Hepatocyte (in vitro differentiated cells): ENCODE measurements at regions not wholly inside any gene's neighbourhood (a gene's known extent, or its start where the extent isn't known, plus 50 kb on each side); places are given as distances from the start of the nearest gene placed in this dataset.

Experiments
- DNase-seq: peaks from one replicate; pipeline ENCODE4 v3.0.0-alpha.2; 2016; ENCODE audit warnings: low spot score
- H2AFZ ChIP-seq: fragments of 200-600 bp; sonication (generic); 2 replicates; pipeline ENCODE4 v1.6.0; 2016; ENCODE audit warnings: antibody characterized with exemption, mild to moderate bottlenecking
- H3K27ac ChIP-seq: fragments of 200-600 bp; sonication (generic); 2 replicates; pipeline ENCODE4 v1.5.1; 2016; ENCODE audit warnings: mild to moderate bottlenecking
- H3K27me3 ChIP-seq: fragments of 200-600 bp; sonication (generic); 2 replicates; pipeline ENCODE4 v1.6.1; 2016
- H3K36me3 ChIP-seq: fragments of 200-600 bp; sonication (generic); replicated peaks from 2 replicates; pipeline ENCODE4 v1.5.1; 2016; ENCODE audit warnings: low read depth; ENCODE audit not compliant: insufficient read depth
- H3K4me1 ChIP-seq: fragments of 200-600 bp; sonication (generic); 2 replicates; pipeline ENCODE4 v1.5.1; 2016; ENCODE audit warnings: mild to moderate bottlenecking, moderate library complexity; ENCODE audit not compliant: insufficient read depth
- H3K4me2 ChIP-seq: fragments of 200-600 bp; sonication (generic); 2 replicates; pipeline ENCODE4 v1.6.0; 2016
- H3K4me3 ChIP-seq: fragments of 200-600 bp; sonication (generic); 2 replicates; pipeline ENCODE4 v1.5.1; 2016; ENCODE audit warnings: mild to moderate bottlenecking
- H3K79me2 ChIP-seq: fragments of 200-600 bp; sonication (generic); 2 replicates; pipeline ENCODE4 v1.6.0; 2017; ENCODE audit warnings: mild to moderate bottlenecking
- H3K9me2 ChIP-seq: fragments of 200-600 bp; sonication (generic); replicated peaks from 2 replicates; pipeline ENCODE4 v1.6.0; 2017; ENCODE audit warnings: mild to moderate bottlenecking; ENCODE audit not compliant: insufficient read depth
- H3K9me3 ChIP-seq: fragments of 200-600 bp; sonication (generic); 2 replicates; pipeline ENCODE4 v1.5.1; 2016; ENCODE audit warnings: low read depth, mild to moderate bottlenecking
- H4K20me1 ChIP-seq: fragments of 200-600 bp; sonication (generic); 2 replicates; pipeline ENCODE4 v1.6.0; 2016; ENCODE audit warnings: mild to moderate bottlenecking; ENCODE audit not compliant: insufficient read depth, poor library complexity, severe bottlenecking
- CTCF ChIP-seq: fragments of 200-600 bp; sonication (generic); IDR thresholded peaks from 2 replicates; pipeline ENCODE4 v1.5.1; 2016; ENCODE audit warnings: antibody characterized with exemption, mild to moderate bottlenecking; ENCODE audit not compliant: poor library complexity
- EZH2 ChIP-seq: fragments of 200-600 bp; sonication (generic); IDR thresholded peaks from 2 replicates; pipeline ENCODE4 v1.6.1; 2016; ENCODE audit warnings: antibody characterized with exemption, mild to moderate bottlenecking, borderline replicate concordance
- EZH2phosphoT487 ChIP-seq: fragments of 200-600 bp; sonication (generic); IDR thresholded peaks from one replicate; pipeline ENCODE4 v1.6.1; 2018; ENCODE audit warnings: antibody characterized with exemption, mild to moderate bottlenecking, low read depth, moderate library complexity; ENCODE audit not compliant: unreplicated experiment, severe bottlenecking
- WGBS: methylation state at CpG from one replicate; pipeline ENCODE4 v1.1.6; 2016; ENCODE audit warnings: low lambda C conversion rate; ENCODE audit errors: missing lambda C conversion rate; 5-methylcytosine and 5-hydroxymethylcytosine counted together

- Histone ChIP-seq H2AFZ (no peak overlapping the region), H3K27me3 (no peaks in the 10 kb centered on the region), H3K9me3 (no peaks in the 10 kb centered on the region), H3K36me3 (no peaks in the 10 kb centered on the region), H3K4me3 (no peak overlapping the region), H4K20me1 (no peaks in the 10 kb centered on the region), H3K27ac (no peak overlapping the region), H3K4me1 (no peaks in the 10 kb centered on the region), H3K4me2 (no peak overlapping the region), H3K79me2 (no peaks in the 10 kb centered on the region), H3K9me2 (no peaks in the 10 kb centered on the region)
- DNase-seq, result peak; percentile 15
- TF ChIP-seq CTCF, result no peak
- no peak for TF ChIP-seq EZH2
- TF ChIP-seq EZH2phosphoT487, result no peak
- WGBS, result 52% methylated on average over 3 of the region's 3 CpGs
Measured at GRCh38 chr4:156594624-156595023, 377.0 kb downstream of the PDGFC start.

- no peaks in the 10 kb centered on the region for H3K9me3 ChIP-seq
- H3K27me3 ChIP-seq, result no peaks in the 10 kb centered on the region
- DNase-seq, result no peak
- H3K36me3 ChIP-seq, result no peaks in the 10 kb centered on the region
- no peak overlapping the region for H2AFZ ChIP-seq
- no peaks in the 10 kb centered on the region for H3K4me1 ChIP-seq
- H3K4me3 ChIP-seq, result no peak overlapping the region
- H3K27ac ChIP-seq, result no peak overlapping the region
- H4K20me1 ChIP-seq, result no peaks in the 10 kb centered on the region
- TF ChIP-seq CTCF (peak; percentile 31), EZH2phosphoT487 (no peak), EZH2 (no peak)
- H3K4me2 ChIP-seq, result no peak overlapping the region
- no peaks in the 10 kb centered on the region for H3K79me2 ChIP-seq
- no peaks in the 10 kb centered on the region for H3K9me2 ChIP-seq
Measured at GRCh38 chr4:156593464-156593863, 378.1 kb downstream of the PDGFC start.

- Histone ChIP-seq H3K36me3 (no peaks in the 10 kb centered on the region), H4K20me1 (no peaks in the 10 kb centered on the region), H3K4me1 (no peaks in the 10 kb centered on the region), H2AFZ (no peak overlapping the region), H3K9me2 (no peaks in the 10 kb centered on the region), H3K9me3 (no peaks in the 10 kb centered on the region), H3K4me2 (no peak overlapping the region), H3K79me2 (no peaks in the 10 kb centered on the region), H3K4me3 (no peak overlapping the region), H3K27me3 (no peaks in the 10 kb centered on the region), H3K27ac (no peak overlapping the region)
- no peak for DNase-seq
- TF ChIP-seq EZH2phosphoT487, result no peak
- no peak for TF ChIP-seq EZH2
- WGBS, result 89% methylated on average over 3 of the region's 3 CpGs
Measured at GRCh38 chr4:156591679-156592078, 379.9 kb downstream of the PDGFC start.

- no peaks in the 10 kb centered on the region for H3K79me2 ChIP-seq
- H4K20me1 ChIP-seq, result no peaks in the 10 kb centered on the region
- H3K27ac ChIP-seq, result peak overlapping the region; percentile 13
- no peaks in the 10 kb centered on the region for H3K4me1 ChIP-seq
- whole genome bisulfite sequencing, result 20% methylated on average over 5 of the region's 5 CpGs
- DNase-seq, result no peak
- no peak overlapping the region for H2AFZ ChIP-seq
- H3K36me3 ChIP-seq, result no peaks in the 10 kb centered on the region
- H3K27me3 ChIP-seq, result no peaks in the 10 kb centered on the region
- H3K9me2 ChIP-seq, result no peaks in the 10 kb centered on the region
- H3K4me3 ChIP-seq, result no peak overlapping the region
- TF ChIP-seq EZH2 (no peak), EZH2phosphoT487 (no peak), CTCF (no peak)
- H3K9me3 ChIP-seq, result no peaks in the 10 kb centered on the region
- H3K4me2 ChIP-seq, result peak overlapping the region; percentile 44
Measured at GRCh38 chr4:156584100-156584499, 387.5 kb downstream of the PDGFC start.
